HCT116 (cell line): ENCODE measurements at regions not wholly inside any gene's neighbourhood (a gene's known extent, or its start where the extent isn't known, plus 50 kb on each side); places are given as distances from the start of the nearest gene placed in this dataset.

Experiments used
- ATAC-seq: fragments of 200-7000 bp; cut with Tn5 transposase; 2 replicates; pipeline ENCODE4 v1.9.1; 2020; ENCODE audit warnings: mild to moderate bottlenecking, moderate library complexity
- BruUV-seq: library from RNA; stranded (reverse); fragments of 400-500 nt; replicated peaks from 2 replicates; lab custom pipeline; 2021; lab: Mats Ljungman, UMichigan
- CTCF ChIA-PET: fragments of 300-600 bp; sonication (Branson Sonifier 250); formaldehyde crosslinking; loops from one replicate; lab custom pipeline; 2021; ENCODE audit warnings: antibody characterized with exemption; lab: Charles Lee
- POLR2A ChIA-PET: fragments of 300-600, 350-600 bp; sonication (Branson Sonifier 250); formaldehyde crosslinking; loops from one replicate; lab custom pipeline; 2021; ENCODE audit warnings: antibody characterized with exemption; lab: Charles Lee
- RAD21 ChIA-PET, 2 experiments: fragments of 300-600 bp; sonication (Branson Sonifier 250); formaldehyde crosslinking; loops; one replicate each; lab custom pipeline; 2023; ENCODE audit warnings: low total read pairs in 2 of 2; ENCODE audit not compliant: uncharacterized antibody in 2 of 2, unreplicated experiment in 2 of 2, low non-redundant PET in 1 of 2; lab: Charles Lee
- DNase-seq: peaks from one replicate; pipeline ENCODE4 v3.0.0-alpha.2; 2010; ENCODE audit warnings: low read depth, low spot score
- H2AFZ ChIP-seq: fragments of 200-600 bp; shearing (Covaris generic), sonication (generic); 2 replicates; pipeline ENCODE4 v1.6.1; 2017; ENCODE audit warnings: low read depth, mixed run types, mixed read lengths, antibody characterized with exemption, low read length; ENCODE audit not compliant: poor library complexity, severe bottlenecking
- H3K27ac ChIP-seq: 2 replicates; pipeline ENCODE4 v1.5.1; 2012; ENCODE audit warnings: low read depth, low read length
- H3K27me3 ChIP-seq: fragments of 200-600 bp; sonication (generic); 2 replicates; pipeline ENCODE4 v1.6.1; 2016; ENCODE audit warnings: mixed run types, low read length, mixed read lengths; ENCODE audit not compliant: insufficient read depth
- H3K36me3 ChIP-seq, 2 experiments: fragments of 200-500 bp in 1 of 2; fragments of 200-600 bp in 1 of 2; sonication (Bioruptor generic) in 1 of 2; sonication (generic) in 1 of 2; 2 replicates each; pipeline versions ENCODE4 v1.5.1 to v1.6.1; 2014 to 2016; ENCODE audit warnings: low read length in 2 of 2, inconsistent platforms in 1 of 2, mixed read lengths in 1 of 2, mixed run types in 1 of 2; ENCODE audit not compliant: insufficient read depth in 2 of 2, control insufficient read depth in 1 of 2
- H3K4me1 ChIP-seq, 2 experiments: fragments of 200-600 bp in 1 of 2; sonication (generic) in 1 of 2; 2 replicates each; pipeline versions ENCODE4 v1.5.1 to v1.6.1; 2012 to 2017; ENCODE audit warnings: low read length in 2 of 2, inconsistent platforms in 1 of 2, mild to moderate bottlenecking in 1 of 2, mixed read lengths in 1 of 2, mixed run types in 1 of 2, moderate library complexity in 1 of 2; ENCODE audit not compliant: insufficient read depth in 2 of 2, control insufficient read depth in 1 of 2
- H3K4me2 ChIP-seq: fragments of 200-600 bp; sonication (generic); 2 replicates; pipeline ENCODE4 v1.6.1; 2017; ENCODE audit warnings: mixed run types, low read length, mixed read lengths
- H3K4me3 ChIP-seq, 2 experiments: fragments of 200-600 bp in 1 of 2; sonication (generic) in 1 of 2; replicated peaks in 1 of 2; 2 replicates each; pipeline ENCODE4 v1.5.1; 2011 to 2016; ENCODE audit warnings: low read length in 2 of 2, control low read depth in 1 of 2, low read depth in 1 of 2, mild to moderate bottlenecking in 1 of 2, mixed read lengths in 1 of 2, mixed run types in 1 of 2
- H3K79me2 ChIP-seq: fragments of 200-600 bp; sonication (generic); 2 replicates; pipeline ENCODE4 v1.6.1; 2017; ENCODE audit warnings: mild to moderate bottlenecking, mixed run types, low read length, moderate library complexity, mixed read lengths; ENCODE audit not compliant: insufficient read depth
- H3K9ac ChIP-seq: fragments of 200-600 bp; sonication (generic); 2 replicates; pipeline ENCODE4 v1.6.1; 2016; ENCODE audit warnings: low read length, mixed read lengths
- H3K9me2 ChIP-seq: fragments of 200-600 bp; sonication (generic), shearing (Covaris generic); 2 replicates; pipeline ENCODE4 v1.6.1; 2017; ENCODE audit warnings: mixed run types, mild to moderate bottlenecking, moderate library complexity; ENCODE audit not compliant: insufficient read depth
- H3K9me3 ChIP-seq, 2 experiments: fragments of 200-500 bp in 1 of 2; fragments of 200-600 bp in 1 of 2; sonication (Bioruptor generic) in 1 of 2; sonication (generic) in 1 of 2; 2 replicates each; pipeline ENCODE4 v1.6.1; 2014 to 2017; ENCODE audit warnings: low read length in 2 of 2, mixed read lengths in 2 of 2, inconsistent platforms in 1 of 2, low read depth in 1 of 2, mild to moderate bottlenecking in 1 of 2, mixed run types in 1 of 2, moderate library complexity in 1 of 2; ENCODE audit not compliant: control insufficient read depth in 1 of 2, insufficient read depth in 1 of 2
- H4K20me1 ChIP-seq: fragments of 200-600 bp; sonication (generic), shearing (Covaris generic); 2 replicates; pipeline ENCODE4 v1.6.1; 2017; ENCODE audit warnings: mixed run types, mild to moderate bottlenecking, moderate library complexity; ENCODE audit not compliant: insufficient read depth
- CBX3 ChIP-seq: IDR thresholded peaks from 2 replicates; pipeline ENCODE4 v1.6.1; 2012; ENCODE audit warnings: low read depth
- CEBPB ChIP-seq: IDR thresholded peaks from 2 replicates; pipeline ENCODE4 v1.6.1; 2012; ENCODE audit warnings: low read depth
- EZH2 ChIP-seq: fragments of 200-600 bp; sonication (generic); IDR thresholded peaks from 2 replicates; pipeline ENCODE4 v1.6.1; 2017; ENCODE audit warnings: antibody characterized with exemption, mixed run types
- EZH2phosphoT487 ChIP-seq: fragments of 200-600 bp; IDR thresholded peaks from 2 replicates; pipeline ENCODE4 v1.6.1; 2018; ENCODE audit warnings: antibody characterized with exemption, borderline replicate concordance
- FOSL1 ChIP-seq: IDR thresholded peaks from 2 replicates; pipeline ENCODE4 v1.6.1; 2012; ENCODE audit warnings: low read depth
- POLR2A ChIP-seq: IDR thresholded peaks from 2 replicates; pipeline ENCODE4 v1.7.0; 2011; ENCODE audit warnings: borderline replicate concordance; ENCODE audit not compliant: insufficient read depth, insufficient read length; ENCODE audit errors: extremely low read depth
- POLR2AphosphoS5 ChIP-seq: IDR thresholded peaks from 2 replicates; pipeline ENCODE4 v1.6.1; 2011; ENCODE audit warnings: mild to moderate bottlenecking, low read depth, low read length, moderate library complexity
- RAD21 ChIP-seq: IDR thresholded peaks from 2 replicates; pipeline ENCODE4 v1.6.1; 2012; ENCODE audit warnings: low read depth, mild to moderate bottlenecking
- SIN3A ChIP-seq: IDR thresholded peaks from 2 replicates; pipeline ENCODE4 v1.6.1; 2012; ENCODE audit warnings: low read depth
- SP1 ChIP-seq: IDR thresholded peaks from 2 replicates; pipeline ENCODE4 v1.6.1; 2012; ENCODE audit warnings: low read depth
- TCF7L2 ChIP-seq: IDR thresholded peaks from 2 replicates; pipeline ENCODE4 v1.7.0; 2011; ENCODE audit warnings: borderline replicate concordance, inconsistent platforms; ENCODE audit not compliant: insufficient read depth, insufficient read length; ENCODE audit errors: extremely low read depth
- YY1 ChIP-seq: IDR thresholded peaks from 2 replicates; pipeline ENCODE4 v1.6.1; 2011; ENCODE audit warnings: low read length, low read depth, moderate library complexity, mild to moderate bottlenecking; ENCODE audit not compliant: insufficient replicate concordance; ENCODE audit errors: extremely low read depth
- ZFX ChIP-seq: fragments of 450-650 bp; IDR thresholded peaks from 2 replicates; pipeline ENCODE4 v1.6.1; 2017
- intact Hi-C: fragments of 100-400 bp; cut with micrococcal nuclease; formaldehyde crosslinking; loops from 2 replicates; pipeline ENCODE4 v1.10.0; 2022
- TF ChIP-seq, protein P1 (sequence below): IDR thresholded peaks from 2 replicates; pipeline ENCODE4 v1.6.1; 2012
- TF ChIP-seq, protein P2 (sequence below): IDR thresholded peaks from 2 replicates; pipeline ENCODE4 v1.6.1; 2012
- TF ChIP-seq, protein P3 (sequence below): IDR thresholded peaks from 2 replicates; pipeline ENCODE4 v1.6.1; 2012; ENCODE audit warnings: low read depth

DNA sequence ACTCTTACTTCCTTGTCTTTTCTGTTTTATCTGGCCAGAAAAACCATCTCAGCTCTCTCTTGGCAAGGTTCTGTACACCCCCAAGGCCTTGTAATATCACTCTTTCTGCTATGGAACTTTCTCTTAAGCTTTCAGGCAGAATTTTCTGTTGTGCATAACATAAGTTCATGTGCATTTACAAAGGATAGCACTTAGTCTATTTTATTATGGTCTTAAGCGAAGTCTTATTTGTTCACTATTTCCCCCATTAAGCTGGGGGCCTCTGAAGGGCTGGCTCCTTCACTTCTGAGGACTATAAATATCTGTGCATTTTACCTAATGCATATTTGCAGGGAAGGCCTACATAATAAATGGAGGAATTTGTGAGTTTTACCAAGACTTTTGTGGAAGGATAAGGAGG is 1393.4 kb downstream of the FAM181B start:
- Histone ChIP-seq H3K4me3 (no peak overlapping the region), H3K9ac (no peak overlapping the region), H3K9me3 (peaks cover 7 to 9% of the 10 kb centered on the region in 2 experiments; a peak in 2 of 4 replicates), H3K27ac (no peak overlapping the region), H3K9me2 (no peaks in the 10 kb centered on the region), H3K36me3 (no peaks in the 10 kb centered on the region), H4K20me1 (no peaks in the 10 kb centered on the region), H3K27me3 (no peaks in the 10 kb centered on the region), H3K79me2 (no peaks in the 10 kb centered on the region), H3K4me2 (no peak overlapping the region), H3K4me1 (no peaks in the 10 kb centered on the region), H2AFZ (no peak overlapping the region)
- ChIA-PET CTCF (no interaction called here), RAD21 (no interaction called here), POLR2A (no interaction called here)
- no TSS peak for BruUV-seq
- intact Hi-C loops: no loop called here
- ATAC-seq: no peak
- no peak for TF ChIP-seq ZFX
- TF ChIP-seq, protein P1, sequence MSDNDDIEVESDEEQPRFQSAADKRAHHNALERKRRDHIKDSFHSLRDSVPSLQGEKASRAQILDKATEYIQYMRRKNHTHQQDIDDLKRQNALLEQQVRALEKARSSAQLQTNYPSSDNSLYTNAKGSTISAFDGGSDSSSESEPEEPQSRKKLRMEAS: no peak
- no peak for TF ChIP-seq POLR2AphosphoS5
- no peak for TF ChIP-seq POLR2A
- TF ChIP-seq SP1: no peak
- no peak for TF ChIP-seq FOSL1
- TF ChIP-seq, protein P2, sequence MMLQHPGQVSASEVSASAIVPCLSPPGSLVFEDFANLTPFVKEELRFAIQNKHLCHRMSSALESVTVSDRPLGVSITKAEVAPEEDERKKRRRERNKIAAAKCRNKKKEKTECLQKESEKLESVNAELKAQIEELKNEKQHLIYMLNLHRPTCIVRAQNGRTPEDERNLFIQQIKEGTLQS: no peak
- TF ChIP-seq CEBPB: no peak
- TF ChIP-seq SIN3A: no peak
- no peak for TF ChIP-seq EZH2
- TF ChIP-seq RAD21: no peak
- no peak for TF ChIP-seq YY1
- TF ChIP-seq, protein P3, sequence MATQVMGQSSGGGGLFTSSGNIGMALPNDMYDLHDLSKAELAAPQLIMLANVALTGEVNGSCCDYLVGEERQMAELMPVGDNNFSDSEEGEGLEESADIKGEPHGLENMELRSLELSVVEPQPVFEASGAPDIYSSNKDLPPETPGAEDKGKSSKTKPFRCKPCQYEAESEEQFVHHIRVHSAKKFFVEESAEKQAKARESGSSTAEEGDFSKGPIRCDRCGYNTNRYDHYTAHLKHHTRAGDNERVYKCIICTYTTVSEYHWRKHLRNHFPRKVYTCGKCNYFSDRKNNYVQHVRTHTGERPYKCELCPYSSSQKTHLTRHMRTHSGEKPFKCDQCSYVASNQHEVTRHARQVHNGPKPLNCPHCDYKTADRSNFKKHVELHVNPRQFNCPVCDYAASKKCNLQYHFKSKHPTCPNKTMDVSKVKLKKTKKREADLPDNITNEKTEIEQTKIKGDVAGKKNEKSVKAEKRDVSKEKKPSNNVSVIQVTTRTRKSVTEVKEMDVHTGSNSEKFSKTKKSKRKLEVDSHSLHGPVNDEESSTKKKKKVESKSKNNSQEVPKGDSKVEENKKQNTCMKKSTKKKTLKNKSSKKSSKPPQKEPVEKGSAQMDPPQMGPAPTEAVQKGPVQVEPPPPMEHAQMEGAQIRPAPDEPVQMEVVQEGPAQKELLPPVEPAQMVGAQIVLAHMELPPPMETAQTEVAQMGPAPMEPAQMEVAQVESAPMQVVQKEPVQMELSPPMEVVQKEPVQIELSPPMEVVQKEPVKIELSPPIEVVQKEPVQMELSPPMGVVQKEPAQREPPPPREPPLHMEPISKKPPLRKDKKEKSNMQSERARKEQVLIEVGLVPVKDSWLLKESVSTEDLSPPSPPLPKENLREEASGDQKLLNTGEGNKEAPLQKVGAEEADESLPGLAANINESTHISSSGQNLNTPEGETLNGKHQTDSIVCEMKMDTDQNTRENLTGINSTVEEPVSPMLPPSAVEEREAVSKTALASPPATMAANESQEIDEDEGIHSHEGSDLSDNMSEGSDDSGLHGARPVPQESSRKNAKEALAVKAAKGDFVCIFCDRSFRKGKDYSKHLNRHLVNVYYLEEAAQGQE: no peak
- no peak for TF ChIP-seq EZH2phosphoT487
- TF ChIP-seq TCF7L2: no peak
- no peak for TF ChIP-seq CBX3
- DNase-seq: no peak
